Spleen (tissue), 7 donors: ENCODE measurements at regions not wholly inside any gene's neighbourhood (a gene's known extent, or its start where the extent isn't known, plus 50 kb on each side); places are given as distances from the start of the nearest gene placed in this dataset.
"Not testable (repeated sequence)": the region's sequence is repeated elsewhere in the genome, so short reads cannot be mapped to it uniquely, and the experiment has no call there.

ENCODE experiments used
- CTCF ChIP-seq, 11 experiments: fragments of 200-600 bp in 7 of 11; fragments of 450-650 bp in 4 of 11; sonication (generic) in 4 of 11; IDR thresholded peaks in 8 of 11; conservative IDR thresholded peaks in 3 of 11; 1 replicate in 7 of 11; 2 replicates in 4 of 11; pipeline versions ENCODE4 v1.4.0 to v1.8.0; 2016 to 2021; ENCODE audit warnings: antibody characterized with exemption in 11 of 11, inconsistent platforms in 4 of 11, mild to moderate bottlenecking in 1 of 11
- POLR2A ChIP-seq, 3 donors: fragments of 450-650 bp; IDR thresholded peaks; one replicate each; pipeline ENCODE4 v1.5.1; 2017; ENCODE audit warnings: antibody characterized with exemption in 3 of 3, mild to moderate bottlenecking in 1 of 3
- POLR2AphosphoS5 ChIP-seq, 3 donors: sonication (generic); formaldehyde crosslinking; IDR thresholded peaks; one replicate each; pipeline ENCODE4 v1.5.1; 2017; ENCODE audit warnings: antibody characterized with exemption in 3 of 3
- donor health status: DM: no; HTN: no; CAD: no; lungs with moderate emphysema.
- donor health status: DM: no; HTN: no; CAD: no.
- donor health status: DM: no; HTN: no; CAD: no.

DNA sequence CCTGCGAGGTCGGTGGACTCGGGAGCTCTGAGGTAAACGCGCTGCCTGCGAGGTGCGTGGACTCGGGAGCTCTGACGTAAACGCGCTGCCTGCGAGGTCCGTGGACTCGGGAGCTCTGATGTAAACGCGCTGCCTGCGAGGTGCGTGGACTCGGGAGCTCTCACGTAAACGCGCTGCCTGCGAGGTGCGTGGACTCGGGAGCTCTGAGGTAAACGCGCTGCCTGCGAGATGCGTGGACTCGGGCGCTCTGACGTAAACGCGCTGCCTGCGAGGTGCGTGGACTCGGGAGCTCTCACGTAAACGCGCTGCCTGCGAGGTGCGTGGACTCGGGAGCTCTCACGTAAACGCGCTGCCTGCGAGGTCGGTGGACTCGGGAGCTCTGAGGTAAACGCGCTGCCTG, 81.8 kb upstream of the SNTG2 start:
- TF ChIP-seq CTCF (IDR thresholded peaks at IDR 0.05 in 8 of 11, conservative IDR thresholded peaks at IDR 0.05 in 3 of 11); POLR2A (IDR thresholded peaks at IDR 0.05); POLR2AphosphoS5 (IDR thresholded peaks at IDR 0.05): not testable (repeated sequence)
